Nephron progenitor cell (in vitro differentiated cells): ENCODE measurements at regions not wholly inside any gene's neighbourhood (a gene's known extent, or its start where the extent isn't known, plus 50 kb on each side); places are given as distances from the start of the nearest gene placed in this dataset.

Source experiments
- DNase-seq: peaks from one replicate; pipeline ENCODE4 v3.0.0; 2021
- H3K27ac Mint-ChIP-seq: 2 replicates; pipeline ENCODE4 v1.8.0; 2021; ENCODE audit warnings: mild to moderate bottlenecking, moderate library complexity, mixed read lengths
- H3K27me3 Mint-ChIP-seq: 2 replicates; pipeline ENCODE4 v1.8.0; 2021; ENCODE audit warnings: mild to moderate bottlenecking, low read depth, mixed read lengths; ENCODE audit not compliant: poor library complexity
- H3K36me3 Mint-ChIP-seq: 2 replicates; pipeline ENCODE4 v1.8.0; 2021; ENCODE audit warnings: low read depth, mixed read lengths
- H3K4me1 Mint-ChIP-seq: 2 replicates; pipeline ENCODE4 v1.8.0; 2021; ENCODE audit warnings: mixed read lengths
- H3K4me3 Mint-ChIP-seq: 2 replicates; pipeline ENCODE4 v1.8.0; 2021; ENCODE audit warnings: mild to moderate bottlenecking, moderate library complexity, mixed read lengths
- H3K9me3 Mint-ChIP-seq: 2 replicates; pipeline ENCODE4 v1.8.0; 2021; ENCODE audit warnings: mild to moderate bottlenecking, moderate library complexity, mixed read lengths
- TF ChIP-seq, protein P1 (sequence below): fragments of 200-600 bp; sonication (generic); IDR thresholded peaks from 2 replicates; pipeline ENCODE4 v1.5.0; 2021; ENCODE audit warnings: antibody characterized with exemption

DNA sequence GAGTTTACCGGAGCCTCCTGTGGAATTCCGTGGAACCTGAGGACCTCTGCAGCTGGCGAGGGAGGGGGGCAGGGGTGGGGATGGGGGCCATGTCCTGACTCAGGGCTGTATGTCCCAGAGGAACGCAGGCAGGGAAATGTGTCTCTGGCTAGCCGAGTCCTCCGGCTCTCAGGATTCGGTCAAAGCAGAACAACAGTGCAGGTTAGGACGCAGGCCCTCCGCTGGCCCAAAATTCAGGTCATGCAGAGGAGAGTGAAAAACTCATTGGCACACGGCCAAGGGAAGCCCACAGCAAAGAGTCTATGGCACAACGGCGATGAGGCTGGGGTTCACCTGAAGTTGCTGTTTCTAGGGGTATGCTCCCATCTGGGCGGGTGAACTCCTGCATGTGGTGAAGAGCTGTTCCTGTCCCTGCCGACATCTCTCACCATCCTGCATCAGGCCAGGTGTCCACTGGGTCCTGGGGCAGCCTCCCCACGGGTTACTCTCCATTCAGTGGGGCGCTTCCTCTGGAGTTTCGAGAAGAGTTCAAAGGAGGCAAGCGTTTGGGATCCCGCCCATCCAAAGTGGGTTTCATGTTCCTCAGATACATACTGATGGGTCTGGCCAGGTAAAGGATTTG is 1055.3 kb downstream of the BRD1 start:
- no peaks in the 10 kb centered on the region for H3K36me3 Mint-ChIP-seq
- no peak overlapping the region for H3K27ac Mint-ChIP-seq
- H3K27me3 Mint-ChIP-seq: peaks cover 9% of the 10 kb centered on the region

DNA sequence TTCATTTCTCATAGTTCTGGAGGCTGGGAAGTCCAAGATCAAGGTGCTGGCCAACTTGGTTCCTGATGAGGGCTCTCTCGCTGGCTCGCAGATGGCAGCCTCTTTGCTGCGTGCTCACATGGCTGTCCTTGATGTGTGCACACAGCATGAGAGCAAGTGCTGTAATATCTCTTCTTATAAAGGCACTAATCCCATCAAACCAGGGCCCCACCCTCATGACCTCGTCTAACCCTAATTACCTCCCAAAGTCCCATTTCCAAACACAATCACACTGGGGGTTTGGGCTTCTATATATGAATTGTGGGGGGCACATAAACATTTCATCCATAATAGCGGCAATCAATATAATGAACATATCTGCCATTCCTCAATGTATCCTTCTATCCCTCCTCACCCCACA is 1062.1 kb downstream of the BRD1 start:
- H3K36me3 Mint-ChIP-seq: no peaks in the 10 kb centered on the region
- H3K27ac Mint-ChIP-seq: no peak overlapping the region
- H3K4me3 Mint-ChIP-seq: no peak overlapping the region
- DNase-seq: no peak
- H3K27me3 Mint-ChIP-seq: peaks cover 6% of the 10 kb centered on the region
- peaks cover 36% of the 10 kb centered on the region for H3K9me3 Mint-ChIP-seq
- H3K4me1 Mint-ChIP-seq: no peaks in the 10 kb centered on the region
- TF ChIP-seq, protein P1, sequence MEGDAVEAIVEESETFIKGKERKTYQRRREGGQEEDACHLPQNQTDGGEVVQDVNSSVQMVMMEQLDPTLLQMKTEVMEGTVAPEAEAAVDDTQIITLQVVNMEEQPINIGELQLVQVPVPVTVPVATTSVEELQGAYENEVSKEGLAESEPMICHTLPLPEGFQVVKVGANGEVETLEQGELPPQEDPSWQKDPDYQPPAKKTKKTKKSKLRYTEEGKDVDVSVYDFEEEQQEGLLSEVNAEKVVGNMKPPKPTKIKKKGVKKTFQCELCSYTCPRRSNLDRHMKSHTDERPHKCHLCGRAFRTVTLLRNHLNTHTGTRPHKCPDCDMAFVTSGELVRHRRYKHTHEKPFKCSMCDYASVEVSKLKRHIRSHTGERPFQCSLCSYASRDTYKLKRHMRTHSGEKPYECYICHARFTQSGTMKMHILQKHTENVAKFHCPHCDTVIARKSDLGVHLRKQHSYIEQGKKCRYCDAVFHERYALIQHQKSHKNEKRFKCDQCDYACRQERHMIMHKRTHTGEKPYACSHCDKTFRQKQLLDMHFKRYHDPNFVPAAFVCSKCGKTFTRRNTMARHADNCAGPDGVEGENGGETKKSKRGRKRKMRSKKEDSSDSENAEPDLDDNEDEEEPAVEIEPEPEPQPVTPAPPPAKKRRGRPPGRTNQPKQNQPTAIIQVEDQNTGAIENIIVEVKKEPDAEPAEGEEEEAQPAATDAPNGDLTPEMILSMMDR: no peak

More for the DNA sequence above, 1055.3 kb downstream of the BRD1 start:
- H3K4me1 Mint-ChIP-seq: no peaks in the 10 kb centered on the region
- DNase-seq: no peak
- TF ChIP-seq, protein P1: no peak
- no peak overlapping the region for H3K4me3 Mint-ChIP-seq
- peaks cover 47% of the 10 kb centered on the region for H3K9me3 Mint-ChIP-seq

DNA sequence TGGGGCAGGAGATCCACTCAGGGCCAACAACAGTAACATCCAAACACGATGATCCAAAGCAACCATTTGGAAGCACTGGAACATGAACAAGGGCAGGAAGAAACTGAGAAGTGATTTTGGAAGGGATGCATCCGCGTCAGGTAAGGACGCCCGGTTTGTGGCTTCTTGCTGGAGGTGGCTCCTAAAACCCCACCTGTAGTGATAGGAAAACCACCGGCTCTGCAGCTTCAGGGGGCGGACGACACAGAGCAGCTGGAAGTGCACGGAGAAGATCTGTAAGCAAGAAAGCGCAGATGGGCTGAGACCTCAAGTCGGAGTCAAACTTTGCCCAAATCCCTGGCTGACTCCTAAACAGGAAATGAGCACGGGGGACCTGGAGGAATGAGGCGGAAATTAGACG is 1066.1 kb downstream of the BRD1 start:
- H3K27me3 Mint-ChIP-seq: peaks cover 20% of the 10 kb centered on the region
- H3K9me3 Mint-ChIP-seq: peaks cover 16% of the 10 kb centered on the region
- H3K4me1 Mint-ChIP-seq: no peaks in the 10 kb centered on the region
- no peak for DNase-seq
- H3K4me3 Mint-ChIP-seq: no peak overlapping the region
- no peaks in the 10 kb centered on the region for H3K36me3 Mint-ChIP-seq
- H3K27ac Mint-ChIP-seq: no peak overlapping the region
- TF ChIP-seq, protein P1: no peak

DNA sequence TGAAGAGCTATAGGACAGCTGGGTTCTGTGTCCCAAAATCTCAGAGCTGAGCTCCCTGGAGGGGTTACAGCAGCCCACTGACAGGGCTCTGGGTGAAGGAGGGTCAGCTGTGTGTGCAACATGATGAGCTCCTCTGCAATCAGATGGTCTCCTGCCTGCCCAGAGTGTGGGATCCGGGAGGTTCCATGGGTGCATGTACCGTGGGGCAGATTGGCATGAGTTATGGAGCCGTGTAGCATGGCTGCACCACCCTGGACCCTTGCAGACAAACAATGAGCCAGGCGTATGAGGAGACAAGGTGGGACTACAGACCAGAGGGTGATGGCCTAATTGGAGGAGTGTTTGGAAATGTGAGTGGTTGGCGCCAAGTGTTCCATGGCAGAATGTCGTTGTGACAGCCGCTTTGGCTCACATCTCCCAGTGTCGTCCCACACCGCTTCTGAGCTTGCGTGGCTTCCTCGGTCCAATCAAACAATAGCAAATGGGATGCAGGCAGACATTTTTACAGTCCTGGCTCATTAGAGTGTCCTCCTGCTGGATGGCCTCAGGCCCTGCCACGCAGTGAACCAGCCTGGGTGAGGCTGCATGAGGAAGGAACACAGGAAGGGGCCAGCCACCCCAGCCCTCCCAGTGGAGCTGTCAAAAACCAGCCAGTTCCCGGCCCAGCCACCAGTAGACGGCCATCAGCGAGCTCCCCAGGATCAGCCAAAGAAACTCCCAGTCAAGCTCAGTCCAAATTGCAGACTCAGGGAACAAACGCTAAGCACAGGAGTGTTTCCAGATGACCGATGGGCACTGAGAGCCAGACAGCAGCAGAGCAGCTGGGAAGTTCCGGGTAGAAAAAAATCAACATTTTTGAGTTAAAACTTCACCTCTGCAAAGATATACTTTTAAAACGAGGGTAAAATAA is 1066.9 kb downstream of the BRD1 start:
- peaks cover 14% of the 10 kb centered on the region for H3K9me3 Mint-ChIP-seq
- H3K27me3 Mint-ChIP-seq: peaks cover 28% of the 10 kb centered on the region
- H3K36me3 Mint-ChIP-seq: no peaks in the 10 kb centered on the region
- no peaks in the 10 kb centered on the region for H3K4me1 Mint-ChIP-seq
- H3K27ac Mint-ChIP-seq: no peak overlapping the region
- TF ChIP-seq, protein P1: no peak
- no peak overlapping the region for H3K4me3 Mint-ChIP-seq
- no peak for DNase-seq

DNA sequence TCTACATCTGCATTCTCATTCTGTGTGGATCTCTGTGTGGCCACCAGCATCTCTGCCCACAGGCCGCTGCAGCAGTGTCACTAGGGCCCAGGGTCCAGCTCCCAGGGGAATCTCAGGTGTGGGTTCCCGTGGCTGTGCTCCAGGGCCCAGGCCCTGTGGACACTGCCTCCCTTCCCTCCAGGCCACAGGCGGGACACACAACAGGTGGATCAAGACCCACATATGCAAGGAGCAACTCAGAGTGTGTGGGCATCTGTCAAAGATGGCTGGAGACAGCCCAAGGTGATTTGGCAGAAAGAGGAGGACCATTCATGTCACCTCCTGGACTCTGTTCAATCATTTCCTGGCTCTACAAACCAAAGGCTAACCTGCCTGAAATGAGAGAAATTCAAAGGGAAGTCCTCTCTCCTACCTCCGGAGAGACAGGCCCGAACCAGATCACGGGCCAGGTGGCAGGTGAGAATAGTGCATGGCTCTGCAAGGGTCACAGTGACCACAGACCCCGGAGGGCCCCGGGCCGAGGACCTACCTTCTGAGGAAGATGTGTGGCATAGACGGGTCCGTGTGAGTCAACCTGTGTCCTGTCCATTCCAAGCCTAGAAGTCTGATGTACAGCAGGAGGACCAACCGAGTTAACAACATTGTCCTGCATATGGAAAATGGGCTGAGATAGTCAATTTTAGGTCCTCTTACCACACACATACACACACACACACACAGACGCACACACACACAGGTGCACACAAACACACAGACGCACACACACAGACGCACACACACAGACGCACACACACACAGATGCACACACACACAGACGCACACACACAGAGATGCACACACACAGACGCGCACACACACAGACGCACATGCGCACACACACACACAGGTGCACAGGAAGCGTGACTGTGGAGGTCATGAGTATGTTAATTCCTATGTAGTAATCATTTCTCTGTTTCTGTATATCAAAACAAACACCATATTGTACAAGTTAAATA is 1068.5 kb downstream of the BRD1 start:
- no peak overlapping the region for H3K4me3 Mint-ChIP-seq
- TF ChIP-seq, protein P1: no peak
- H3K27ac Mint-ChIP-seq: peak overlapping the region; percentile 50
- H3K9me3 Mint-ChIP-seq: no peaks in the 10 kb centered on the region
- H3K36me3 Mint-ChIP-seq: no peaks in the 10 kb centered on the region
- DNase-seq: no peak
- H3K4me1 Mint-ChIP-seq: no peaks in the 10 kb centered on the region
- peaks cover 30% of the 10 kb centered on the region for H3K27me3 Mint-ChIP-seq
